GM21529 (cell line): ENCODE measurements at regions not wholly inside any gene's neighbourhood (a gene's known extent, or its start where the extent isn't known, plus 50 kb on each side); places are given as distances from the start of the nearest gene placed in this dataset.

Experiments
- ATAC-seq: cut with Tn5 transposase; IDR thresholded peaks from one replicate; pipeline ENCODE4 v1.9.1; 2021; ENCODE audit not compliant: unreplicated experiment

- peak; percentile 72 for ATAC-seq
Observed at GRCh38 chr10:63707254-63707910, 186.2 kb downstream of the REEP3 start.

GRCh38 chr10:63708421-63708820 is 187.2 kb downstream of the REEP3 start:
- no peak for ATAC-seq

GRCh38 chr10:63710703-63711102 is 189.5 kb downstream of the REEP3 start:
- ATAC-seq = no peak

- ATAC-seq = no peak
Observed at GRCh38 chr10:63711361-63711760, 190.2 kb downstream of the REEP3 start.

- ATAC-seq = no peak
Observed at GRCh38 chr10:63711867-63712716, 190.9 kb downstream of the REEP3 start.

- no peak for ATAC-seq
Observed at GRCh38 chr10:63712717-63713115, 191.5 kb downstream of the REEP3 start.

- no peak for ATAC-seq
Observed at GRCh38 chr10:63713191-63714144, 192.3 kb downstream of the REEP3 start.

- ATAC-seq = no peak
Observed at GRCh38 chr10:63716016-63716580, 194.9 kb downstream of the REEP3 start.

- ATAC-seq = no peak
Observed at GRCh38 chr10:63717027-63717715, 196.0 kb downstream of the REEP3 start.

- ATAC-seq = no peak
Observed at GRCh38 chr10:63718006-63718405, 196.8 kb downstream of the REEP3 start.

GRCh38 chr10:63718421-63718820 is 197.2 kb downstream of the REEP3 start:
- no peak for ATAC-seq

- ATAC-seq = no peak
Observed at GRCh38 chr10:63719226-63719856, 198.1 kb downstream of the REEP3 start.

- peak; percentile 59 for ATAC-seq
Observed at GRCh38 chr10:63720072-63720537, 198.9 kb downstream of the REEP3 start.

- peak; percentile 55 for ATAC-seq
Observed at GRCh38 chr10:63720676-63721075, 199.5 kb downstream of the REEP3 start.

GRCh38 chr10:63722537-63722936 is 201.3 kb downstream of the REEP3 start:
- no peak for ATAC-seq

GRCh38 chr10:63723320-63723719 is 202.1 kb downstream of the REEP3 start:
- no peak for ATAC-seq

- no peak for ATAC-seq
Observed at GRCh38 chr10:63723741-63724140, 202.5 kb downstream of the REEP3 start.

GRCh38 chr10:63724922-63725321 is 203.7 kb downstream of the REEP3 start:
- ATAC-seq = no peak

- no peak for ATAC-seq
Observed at GRCh38 chr10:63726867-63727266, 205.7 kb downstream of the REEP3 start.

GRCh38 chr10:63727636-63728035 is 206.4 kb downstream of the REEP3 start:
- no peak for ATAC-seq
